OCI-M2 (cell line): ENCODE measurements at regions not wholly inside any gene's neighbourhood (a gene's known extent, or its start where the extent isn't known, plus 50 kb on each side); places are given as distances from the start of the nearest gene placed in this dataset.
"Not testable (repeated sequence)": the region's sequence is repeated elsewhere in the genome, so short reads cannot be mapped to it uniquely, and the experiment has no call there.

ENCODE experiments used
- DNase-seq: peaks from one replicate; lab custom pipeline; 2025; ENCODE audit not compliant: unreplicated experiment; lab: John Stamatoyannopoulos, UW

GRCh38 chr6:170213637-170214018, 77.2 kb downstream of the DLL1 start:
- not testable (repeated sequence) for DNase-seq

GRCh38 chr6:170212956-170213636, 77.8 kb downstream of the DLL1 start:
- DNase-seq, result no peak

- no peak for DNase-seq
Observed at GRCh38 chr6:170212051-170212756, 78.7 kb downstream of the DLL1 start.

GRCh38 chr6:170211404-170212025, 79.4 kb downstream of the DLL1 start:
- DNase-seq, result no peak

- DNase-seq, result no peak
Observed at GRCh38 chr6:170210651-170211403, 80.1 kb downstream of the DLL1 start.

- no peak for DNase-seq
Observed at GRCh38 chr6:170210026-170210390, 80.9 kb downstream of the DLL1 start.

- DNase-seq, result no peak
Observed at GRCh38 chr6:170209354-170210025, 81.4 kb downstream of the DLL1 start.

- DNase-seq, result no peak
Observed at GRCh38 chr6:170208651-170209353, 82.1 kb downstream of the DLL1 start.

- no peak for DNase-seq
Observed at GRCh38 chr6:170208182-170208601, 82.7 kb downstream of the DLL1 start.

GRCh38 chr6:170207586-170208181, 83.2 kb downstream of the DLL1 start:
- no peak for DNase-seq

GRCh38 chr6:170206851-170207431, 83.9 kb downstream of the DLL1 start:
- no peak for DNase-seq

GRCh38 chr6:170206317-170206621, 84.6 kb downstream of the DLL1 start:
- no peak for DNase-seq

- DNase-seq, result no peak
Observed at GRCh38 chr6:170205534-170206316, 85.2 kb downstream of the DLL1 start.

GRCh38 chr6:170205126-170205525, 85.8 kb downstream of the DLL1 start:
- no peak for DNase-seq

GRCh38 chr6:170203212-170203611, 87.7 kb downstream of the DLL1 start:
- DNase-seq, result no peak

GRCh38 chr6:170202416-170203135, 88.3 kb downstream of the DLL1 start:
- no peak for DNase-seq

- no peak for DNase-seq
Observed at GRCh38 chr6:170201361-170201760, 89.5 kb downstream of the DLL1 start.

GRCh38 chr6:170200458-170200891, 90.4 kb downstream of the DLL1 start:
- DNase-seq, result no peak
